ENCODE measurements at regions not wholly inside any gene's neighbourhood (a gene's known extent, or its start where the extent isn't known, plus 50 kb on each side); places are given as distances from the start of the nearest gene placed in this dataset.

DNA sequence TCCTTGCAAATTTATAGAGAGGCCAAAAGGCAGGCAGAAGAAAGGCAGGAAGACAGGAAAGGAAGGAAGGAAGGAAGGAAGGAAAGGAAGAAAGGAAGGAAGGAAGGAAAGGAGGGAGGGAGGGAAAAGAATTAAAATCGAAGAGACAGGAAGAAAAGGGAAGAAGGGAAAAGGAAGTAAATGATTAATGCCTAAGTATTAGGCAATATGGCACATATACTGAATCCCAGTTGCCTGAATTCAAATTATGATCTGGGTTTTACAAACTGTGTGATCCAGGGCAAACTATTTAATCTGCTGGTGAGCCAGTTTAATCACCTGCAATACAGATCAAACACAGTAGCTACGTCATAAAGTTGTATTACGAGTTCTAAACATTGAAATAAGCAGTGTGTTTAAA is 983.6 kb downstream of the FLRT2 start:
- DNase-seq (ENCODE audit: low spot score) = no peak

DNA sequence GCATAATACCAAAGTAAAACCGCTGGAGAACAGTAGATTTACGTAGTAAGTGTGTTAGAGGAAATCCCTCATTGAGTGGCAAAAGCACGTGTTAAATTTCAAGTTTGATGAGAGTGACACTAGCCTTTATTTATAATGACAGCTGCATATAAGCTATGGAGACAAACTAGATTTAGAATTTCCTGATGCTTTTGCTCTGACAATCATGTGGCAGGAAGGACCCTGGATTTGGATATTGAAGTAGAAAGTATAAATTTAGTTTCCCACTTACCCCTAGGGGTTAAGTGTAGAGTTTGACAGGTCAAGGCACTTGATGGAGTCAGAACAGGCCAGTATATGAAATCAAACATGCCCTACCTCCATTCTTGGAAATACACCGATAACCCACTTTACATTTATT is 983.1 kb downstream of the FLRT2 start:
- no peak for DNase-seq (ENCODE audit: low spot score)

DNA sequence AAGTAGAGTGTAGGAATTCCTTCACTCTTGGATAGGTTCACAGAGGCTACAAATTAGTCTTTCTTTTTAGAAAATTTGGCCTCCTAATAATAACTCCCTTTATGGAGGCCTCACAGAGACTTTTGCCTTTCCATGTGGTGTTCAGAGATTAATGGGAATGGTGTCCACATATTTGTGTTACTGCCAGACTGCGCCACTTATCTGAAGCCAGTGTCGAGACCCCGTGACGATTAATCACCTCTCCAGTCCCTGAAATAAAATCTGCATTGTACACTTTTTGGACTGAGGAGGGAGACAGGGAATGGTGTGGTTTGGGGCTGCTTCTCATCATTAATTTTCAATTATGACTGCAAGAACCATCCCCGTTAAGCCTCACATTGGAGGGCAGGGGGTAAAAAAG is 980.5 kb downstream of the FLRT2 start:
- DNase-seq (ENCODE audit: low spot score) = no peak

DNA sequence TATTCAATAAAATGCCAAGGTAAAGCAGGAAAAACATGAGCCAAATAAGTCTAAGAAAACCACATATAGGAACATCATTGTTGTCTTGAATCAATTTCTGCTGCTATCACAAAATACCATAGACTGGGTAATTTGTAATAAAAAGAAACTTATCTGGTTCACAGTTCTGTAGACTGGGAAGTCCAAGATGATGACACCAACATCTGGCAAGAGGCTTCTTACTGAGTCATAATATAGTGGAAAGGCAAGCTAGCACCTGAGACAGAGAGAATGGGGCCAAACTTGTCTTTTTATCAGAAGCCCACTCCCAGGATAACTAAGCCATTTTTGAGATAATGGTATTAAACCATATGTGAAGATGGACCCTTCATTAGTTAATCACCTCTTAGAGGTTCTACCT is 975.9 kb downstream of the FLRT2 start:
- DNase-seq (ENCODE audit: low spot score) = no peak

DNA sequence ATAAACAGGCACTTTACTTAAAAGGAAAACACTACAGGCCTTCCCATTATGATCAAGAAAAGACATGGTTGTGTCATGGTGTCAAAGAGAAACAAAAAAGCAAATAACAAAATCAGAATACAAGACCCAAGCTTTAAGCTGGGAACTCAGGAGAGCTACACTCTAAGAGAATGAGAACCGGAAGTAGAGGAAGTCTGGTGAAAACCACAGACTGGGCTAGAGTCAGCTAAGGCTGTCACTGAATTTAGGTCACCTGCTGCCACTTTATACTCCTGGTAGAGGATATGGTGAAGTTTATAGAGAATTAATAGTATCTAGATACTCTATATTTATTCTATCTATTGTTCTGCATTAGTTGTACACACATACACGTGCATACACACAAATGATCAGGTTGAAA is 971.7 kb downstream of the FLRT2 start:
- DNase-seq (ENCODE audit: low spot score) = no peak

DNA sequence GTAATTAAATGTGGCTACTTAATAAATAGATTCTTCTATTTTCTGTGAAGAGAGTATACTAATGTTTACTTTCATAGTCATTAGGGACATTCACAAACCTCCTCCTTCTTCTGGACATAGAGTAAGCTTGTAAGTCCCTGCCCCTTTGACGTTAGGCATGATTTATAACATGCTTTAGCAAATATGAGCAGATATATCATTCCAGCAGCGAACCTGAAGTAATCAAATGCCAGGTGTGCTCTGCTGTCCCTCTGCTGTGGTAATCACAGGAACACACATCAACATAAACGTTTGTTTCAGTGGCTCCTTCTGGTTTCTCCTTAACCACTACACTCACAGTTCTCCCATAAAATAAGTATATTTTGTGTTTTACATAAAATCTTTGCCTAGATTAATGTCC is 961.8 kb downstream of the FLRT2 start:
- DNase-seq (ENCODE audit: low spot score) = no peak

DNA sequence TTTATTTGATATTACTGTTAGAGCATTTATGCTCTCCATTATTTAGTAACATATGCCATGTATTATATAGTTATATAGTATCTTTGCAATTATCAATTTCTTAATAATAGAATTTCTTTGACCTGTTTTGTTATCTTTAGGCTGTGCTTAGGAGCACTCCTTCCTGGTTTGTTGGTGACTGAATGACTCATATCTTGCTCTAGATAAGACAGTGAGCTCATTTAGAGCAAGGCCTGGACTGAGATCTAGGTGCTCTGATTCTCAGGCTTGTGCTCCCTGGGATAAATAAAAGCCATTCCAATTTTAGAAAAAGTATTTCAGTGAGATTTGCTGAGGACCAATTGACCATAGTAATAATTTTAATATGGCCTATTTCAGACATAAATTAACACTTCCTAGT is 951.2 kb downstream of the FLRT2 start:
- no peak for DNase-seq (ENCODE audit: low spot score)

DNA sequence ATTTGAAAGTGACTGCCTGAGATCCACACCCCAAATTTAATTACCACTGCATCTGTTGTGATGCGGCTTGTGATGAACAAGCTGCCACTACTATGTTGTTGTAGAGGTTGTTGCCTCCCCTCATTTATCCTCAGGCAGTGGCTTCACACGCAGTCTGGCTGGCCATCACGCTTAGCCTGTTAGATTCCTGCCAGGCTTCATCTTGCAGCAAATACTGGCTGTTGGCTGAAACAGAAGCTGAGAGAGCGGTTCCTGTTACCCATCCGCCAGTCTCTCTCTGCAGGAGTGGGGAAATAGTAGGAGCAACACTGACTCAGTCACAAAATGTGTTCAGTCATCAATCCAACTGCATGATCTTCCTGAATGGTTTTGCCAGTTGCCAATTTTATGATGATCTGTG is 934.4 kb downstream of the FLRT2 start:
- no peak for DNase-seq (ENCODE audit: low spot score)

DNA sequence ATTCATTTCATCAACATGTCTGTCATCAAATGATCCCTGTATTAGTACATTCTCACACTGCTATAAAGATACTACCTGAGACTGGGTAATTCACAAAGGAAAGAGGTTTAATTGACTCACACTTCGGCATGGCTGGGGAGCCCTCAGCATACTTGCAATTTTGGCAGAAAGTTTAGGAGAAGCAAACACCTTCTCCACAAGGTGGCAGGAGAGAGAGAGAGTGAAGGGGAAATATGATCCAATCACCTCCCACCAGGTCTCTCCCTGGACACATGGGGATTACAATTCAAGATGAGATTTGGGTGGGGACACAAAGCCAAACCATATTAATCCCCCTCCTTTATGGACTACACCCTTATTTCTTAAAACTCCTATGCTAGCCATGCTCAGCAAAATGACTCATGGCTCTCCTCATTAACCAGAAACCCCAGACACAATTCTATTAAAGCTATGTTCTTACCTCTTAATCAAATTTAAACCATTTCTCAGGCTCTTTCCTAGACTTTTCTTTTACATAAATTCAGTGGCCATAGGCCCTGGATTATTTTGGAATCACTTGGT is 932.3 kb downstream of the FLRT2 start:
- DNase-seq (ENCODE audit: low spot score) = no peak

DNA sequence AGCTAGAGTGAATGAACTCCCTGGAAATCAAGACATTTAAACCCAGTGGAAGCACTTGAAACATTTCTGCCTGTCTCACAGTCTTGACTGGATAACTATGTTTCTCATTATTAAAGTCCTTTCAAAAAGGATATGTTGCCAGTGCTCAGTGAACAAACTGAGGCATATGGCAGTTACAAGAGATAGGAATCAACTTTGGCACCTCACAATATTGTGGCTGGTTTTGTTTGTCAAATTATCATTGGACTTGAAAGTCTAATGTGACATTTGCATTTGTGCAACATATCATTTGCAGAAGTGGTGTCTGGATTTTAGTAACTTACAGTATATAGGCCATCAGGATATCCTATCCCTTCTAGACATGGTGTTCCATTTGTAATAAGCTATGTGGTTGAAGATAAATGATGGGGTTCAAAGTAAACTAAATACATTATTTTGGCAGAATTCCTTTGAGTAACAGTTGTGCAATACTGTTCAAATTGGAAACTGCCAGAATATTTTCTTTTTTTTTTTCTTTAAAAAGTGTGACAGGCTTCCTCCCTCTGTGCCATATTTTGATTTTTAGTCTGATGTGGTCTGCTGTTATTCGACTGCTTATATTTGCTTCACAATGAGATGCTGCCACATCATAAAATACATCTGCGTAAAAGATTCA is 927.7 kb downstream of the FLRT2 start:
- DNase-seq (ENCODE audit: low spot score) = no peak

DNA sequence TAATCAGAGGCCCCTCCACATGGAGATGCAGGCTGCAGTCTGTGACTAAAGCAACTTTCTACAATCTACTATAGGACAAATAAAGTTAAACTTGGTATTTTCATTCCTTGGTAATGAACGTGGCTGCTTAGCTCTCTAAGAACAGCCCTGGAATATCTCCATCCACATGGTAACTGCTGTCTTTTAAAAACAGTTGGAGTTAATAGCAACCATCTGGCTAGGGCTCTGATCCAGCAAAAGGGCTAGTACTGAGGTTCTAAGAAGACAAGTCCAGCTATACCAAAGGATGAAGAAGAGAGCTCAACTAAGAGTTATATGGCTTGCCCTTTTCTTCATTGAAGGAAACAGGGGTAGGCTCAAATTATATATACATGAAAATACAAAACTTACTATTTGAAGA is 920.1 kb downstream of the FLRT2 start:
- no peak for DNase-seq (ENCODE audit: low spot score)

DNA sequence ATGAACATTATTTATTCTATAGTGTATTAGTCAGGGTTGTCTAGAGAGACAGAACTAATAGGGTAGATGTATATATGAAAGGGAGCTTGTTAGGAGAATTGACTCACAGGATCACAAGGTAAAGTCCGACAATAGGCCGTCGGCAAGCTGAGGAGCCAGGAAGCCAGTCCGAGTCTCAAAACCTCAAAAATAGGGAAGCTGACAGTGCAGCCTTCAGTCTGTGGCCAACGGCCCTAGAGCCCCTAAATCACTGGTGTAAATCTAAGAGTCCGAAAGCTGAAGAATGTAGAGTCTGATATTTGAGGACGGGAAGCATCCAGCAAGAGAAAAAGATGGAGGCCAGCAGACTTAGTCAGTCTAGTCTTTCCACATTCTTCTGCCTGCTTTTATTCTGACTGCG is 912.2 kb downstream of the FLRT2 start:
- DNase-seq (ENCODE audit: low spot score) = no peak

DNA sequence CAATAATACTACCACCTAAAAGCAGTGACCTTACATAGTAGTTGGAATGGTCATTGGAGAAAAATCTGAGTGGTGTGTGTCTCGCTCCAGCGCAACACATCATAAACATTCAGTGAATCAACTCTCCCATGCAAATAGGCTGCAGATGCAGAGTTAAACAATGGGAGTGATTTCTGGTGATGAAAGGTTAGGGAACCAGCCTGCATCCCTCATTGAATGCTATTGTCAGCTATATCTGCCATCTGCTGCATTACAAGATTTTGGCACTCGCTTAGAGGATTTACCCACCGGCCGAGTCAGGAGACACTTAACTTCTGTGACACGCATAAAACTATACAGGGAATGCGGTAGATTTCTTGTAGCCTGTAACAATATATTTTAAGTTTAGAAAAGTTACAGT is 900.9 kb downstream of the FLRT2 start:
- DNase-seq (ENCODE audit: low spot score) = no peak

DNA sequence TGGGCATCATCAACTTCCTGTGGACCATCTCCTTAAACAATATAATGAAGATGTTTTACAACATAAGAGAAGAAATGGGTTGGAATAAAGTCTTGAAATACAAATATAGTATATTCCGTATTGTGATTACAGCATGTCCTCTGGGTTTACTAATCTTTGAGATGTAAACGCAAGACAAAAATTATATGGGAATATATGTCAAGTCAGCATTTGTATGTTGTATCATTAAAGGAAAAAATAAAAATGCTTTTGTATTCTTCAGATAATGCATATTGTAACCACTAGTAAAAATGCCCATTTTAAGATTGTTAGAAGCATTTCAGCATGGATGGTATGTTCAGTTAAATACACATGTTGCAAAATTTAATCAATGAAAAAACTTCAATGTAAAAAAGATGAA is 893.3 kb downstream of the FLRT2 start:
- no peak for DNase-seq (ENCODE audit: low spot score)

DNA sequence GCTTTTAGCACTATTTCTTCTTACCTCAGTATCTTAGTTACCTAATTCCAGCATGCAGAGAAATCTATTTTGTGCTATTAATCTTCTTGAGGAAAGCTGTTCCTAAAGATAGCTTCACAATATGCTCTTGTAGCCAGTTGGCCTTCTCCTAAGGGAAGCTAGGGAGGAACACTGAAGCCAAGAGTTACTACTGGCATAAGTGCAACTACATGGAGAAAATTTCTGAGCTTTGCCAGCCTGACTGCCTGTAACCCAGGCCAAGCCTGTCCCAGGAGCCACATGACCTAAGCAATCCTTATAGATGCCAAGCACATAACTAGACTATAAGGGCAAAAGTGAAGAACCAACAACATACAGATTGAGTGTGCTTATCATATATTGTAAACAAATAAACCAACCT is 890.2 kb downstream of the FLRT2 start:
- no peak for DNase-seq (ENCODE audit: low spot score)

DNA sequence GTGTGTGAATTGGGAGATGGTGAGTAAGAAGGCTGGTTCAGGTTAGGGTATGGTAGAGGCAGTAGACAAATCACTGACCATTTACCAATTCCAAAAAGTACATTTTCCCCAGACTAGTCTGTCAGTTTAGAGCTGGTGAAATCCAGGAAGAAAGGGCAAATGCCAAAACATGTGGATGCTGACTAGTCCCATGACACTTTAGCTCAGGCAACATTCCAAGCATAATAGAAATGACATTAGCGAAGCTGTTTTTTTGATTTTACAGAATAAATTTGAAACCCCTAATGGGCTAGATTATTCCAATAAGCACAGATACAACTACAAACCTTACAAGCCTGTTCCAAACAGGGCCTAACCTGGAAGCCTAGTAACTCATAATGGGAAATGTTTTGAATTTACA is 884.2 kb downstream of the FLRT2 start:
- DNase-seq (ENCODE audit: low spot score) = no peak

DNA sequence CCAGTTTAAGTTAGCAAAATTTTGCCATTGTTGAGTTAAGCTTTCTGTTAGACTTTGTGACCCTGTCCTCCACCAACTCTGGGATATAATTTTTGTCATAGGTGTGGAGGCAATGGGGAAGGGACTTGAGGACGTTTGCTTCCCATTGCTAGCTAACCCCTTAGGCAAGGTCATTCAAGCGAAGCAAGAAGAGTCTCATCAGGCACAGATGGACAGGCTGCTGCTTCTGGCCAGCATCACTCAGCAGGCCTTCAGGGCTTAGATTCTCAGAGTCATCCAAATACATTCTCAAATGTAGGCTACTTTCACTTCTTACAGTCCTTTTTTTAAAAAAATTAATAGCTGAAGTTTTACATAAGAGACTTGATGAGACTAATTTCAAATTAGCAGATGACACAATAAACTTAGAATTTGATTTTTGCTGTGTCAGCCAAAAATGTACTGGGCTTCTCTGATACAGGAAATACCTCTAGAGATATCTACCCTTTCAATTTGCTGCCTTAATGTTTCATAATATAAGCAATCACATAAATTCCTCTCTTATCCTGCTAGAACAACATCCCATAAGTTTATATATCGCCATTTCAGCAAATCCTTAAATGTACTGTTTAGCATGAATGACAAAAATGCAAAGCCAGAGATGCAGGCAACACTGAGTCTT is 875.2 kb downstream of the FLRT2 start:
- no peak for DNase-seq (ENCODE audit: low spot score)

DNA sequence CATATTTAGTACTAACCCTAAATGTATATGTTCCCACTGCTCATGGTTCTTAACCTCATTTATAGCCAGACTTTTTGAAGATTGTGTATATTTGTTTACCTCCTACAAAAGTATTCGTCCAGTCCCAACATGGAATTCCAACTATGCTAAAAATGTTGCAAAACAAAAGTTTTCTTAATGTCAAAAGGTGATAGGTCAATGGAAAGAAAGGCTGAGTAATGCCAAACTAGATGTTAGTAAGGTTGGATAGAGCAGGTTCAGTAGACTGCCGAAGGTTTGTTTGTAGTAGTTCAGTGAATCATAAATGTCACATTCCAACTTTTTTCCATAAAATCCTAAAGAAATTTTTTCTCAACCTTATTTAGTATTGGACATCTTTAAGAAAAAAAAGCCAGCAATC is 874.5 kb downstream of the FLRT2 start:
- DNase-seq (ENCODE audit: low spot score) = peak; percentile 8

DNA sequence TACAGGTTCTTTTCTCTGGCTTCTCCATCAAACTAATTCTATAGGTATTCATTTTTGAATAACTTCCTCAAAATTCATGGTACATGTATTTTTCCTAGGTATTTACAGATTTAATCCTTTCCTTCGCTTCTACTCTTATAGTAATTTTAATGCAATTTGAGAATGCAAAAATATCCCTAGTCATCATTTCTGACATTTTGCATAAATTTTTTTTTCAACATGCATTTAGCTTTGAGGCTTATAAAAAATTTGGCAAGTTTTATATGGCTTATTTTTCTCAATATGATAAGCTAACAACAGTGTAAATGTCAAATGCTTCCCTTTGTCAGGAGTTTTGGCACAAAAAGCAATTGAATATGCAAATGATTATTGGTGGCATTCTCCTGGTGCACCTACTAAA is 872.6 kb downstream of the FLRT2 start:
- DNase-seq (ENCODE audit: low spot score) = no peak

DNA sequence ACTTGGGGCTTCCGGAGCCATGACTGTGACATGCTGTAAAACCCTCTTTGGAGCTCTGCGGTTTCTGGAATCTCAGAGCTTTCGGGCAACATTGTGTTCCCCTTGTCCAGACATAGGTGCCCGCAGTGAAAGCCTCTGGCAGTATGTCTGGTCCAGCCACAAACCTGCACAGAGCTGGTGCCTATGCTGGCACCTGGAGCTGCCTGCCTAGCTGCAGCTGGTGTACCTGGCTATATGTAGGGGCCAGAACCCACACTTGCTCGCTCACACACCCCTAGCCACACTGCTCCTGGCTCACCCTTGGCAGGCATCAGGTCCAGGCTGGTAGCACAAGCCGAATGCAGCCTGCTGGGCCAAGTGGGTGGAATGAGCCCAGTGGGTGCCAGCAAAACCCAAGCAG is 861.1 kb downstream of the FLRT2 start:
- DNase-seq (ENCODE audit: low spot score) = no peak

DNA sequence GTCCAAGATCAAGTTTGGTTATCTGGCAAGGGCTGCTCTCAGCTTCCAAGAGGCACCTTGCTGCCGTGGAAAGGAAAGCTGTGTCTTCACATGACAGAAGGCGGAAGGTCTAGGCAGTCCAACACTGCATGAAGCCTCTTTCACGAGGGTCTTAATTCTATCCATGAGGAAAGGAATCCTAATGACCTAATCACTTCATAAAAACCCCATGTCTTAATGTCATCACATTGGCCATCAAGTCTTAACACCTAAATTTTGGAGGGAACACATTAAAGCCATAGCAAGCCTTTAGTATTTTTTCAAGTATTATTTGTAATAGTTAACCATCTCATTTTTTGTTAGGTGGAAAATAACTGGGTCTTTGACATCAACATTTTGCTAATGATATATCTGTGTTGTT is 858.3 kb downstream of the FLRT2 start:
- DNase-seq (ENCODE audit: low spot score) = no peak

DNA sequence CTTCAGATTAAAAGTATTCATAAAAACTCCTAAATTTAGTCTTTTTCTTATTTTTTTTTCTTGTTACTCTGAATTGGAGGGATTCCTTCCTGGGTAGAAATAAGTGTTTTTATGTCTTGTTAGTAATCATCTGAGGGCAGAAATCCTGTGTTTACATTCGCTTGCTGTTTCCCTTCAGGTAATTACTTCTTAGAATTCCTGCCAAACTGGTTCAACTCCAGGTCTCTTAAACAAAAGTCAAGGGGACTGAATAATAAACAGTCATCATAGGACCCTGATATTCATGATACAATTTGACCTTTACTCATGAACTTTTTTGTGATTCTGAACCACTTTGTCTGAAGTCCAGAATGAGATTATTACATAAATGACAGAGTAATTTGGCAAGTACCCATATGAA is 843.9 kb downstream of the FLRT2 start:
- no peak for DNase-seq (ENCODE audit: low spot score)

DNA sequence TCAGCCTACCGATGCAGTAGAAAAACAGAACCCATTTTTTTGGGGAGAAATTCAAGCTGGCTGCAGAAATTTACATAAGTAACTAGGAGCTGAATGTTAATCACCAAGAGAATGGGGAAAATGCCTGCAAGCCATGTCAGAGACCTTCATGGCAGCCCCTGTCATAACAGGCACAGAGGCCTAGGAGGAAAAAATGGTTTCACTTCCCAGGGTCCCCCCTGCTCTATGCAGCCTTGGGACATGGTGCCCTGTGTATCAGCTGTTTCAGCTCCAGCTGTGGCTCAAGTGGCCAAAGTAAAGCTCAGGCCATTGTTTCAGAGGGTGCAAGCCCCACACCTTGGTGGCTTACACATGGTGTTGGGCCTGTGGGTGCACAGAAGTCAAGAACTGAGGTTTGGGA is 842.5 kb downstream of the FLRT2 start:
- DNase-seq (ENCODE audit: low spot score) = no peak

DNA sequence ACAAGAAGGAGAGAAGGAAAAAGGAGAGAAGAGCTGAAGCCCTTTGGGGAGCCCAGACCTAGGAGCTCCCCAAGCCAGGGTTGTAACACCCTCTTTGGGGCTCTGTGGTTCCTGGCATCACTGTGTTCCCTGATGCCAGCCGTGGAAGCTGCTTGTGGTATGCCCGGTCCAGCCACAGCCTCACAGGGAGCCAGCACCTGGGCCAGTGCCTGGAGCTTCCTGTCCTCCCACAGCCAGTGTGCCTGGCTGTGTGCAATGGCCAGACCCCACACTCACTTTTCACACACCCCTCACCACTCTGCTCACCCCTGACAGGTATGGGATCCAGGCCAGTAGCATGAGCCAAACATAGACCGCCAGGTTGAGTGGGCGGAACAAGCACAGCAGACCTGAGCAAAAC is 834.7 kb downstream of the FLRT2 start:
- no peak for DNase-seq (ENCODE audit: low spot score)

Data from HuH-7.5 (cell line).